ENCODE measurements at regions not wholly inside any gene's neighbourhood (a gene's known extent, or its start where the extent isn't known, plus 50 kb on each side); places are given as distances from the start of the nearest gene placed in this dataset.

DNA sequence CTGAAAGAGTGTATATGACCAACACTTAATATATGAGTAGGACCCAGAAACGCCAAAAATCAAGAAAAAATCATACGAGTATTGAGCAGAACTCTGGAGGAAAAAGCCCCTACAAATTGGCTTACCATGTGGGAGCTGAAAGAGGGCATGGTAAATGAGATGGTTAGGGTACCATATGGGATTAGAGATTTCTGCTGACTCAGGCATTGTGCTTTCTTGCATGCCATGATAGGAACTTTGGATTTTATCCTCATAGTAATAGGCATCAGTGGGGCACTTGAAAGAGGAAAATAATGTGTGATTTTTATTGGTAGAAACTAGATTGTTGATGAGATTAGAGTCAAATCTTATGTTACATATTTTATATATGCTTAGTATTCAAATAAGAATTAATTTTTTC, 271.1 kb downstream of the CBLN2 start:
- Histone ChIP-seq H3K9me3 (replicated peaks; ENCODE audit: insufficient read depth, low read length) (no peaks in the 10 kb centered on the region), H3K36me3 (replicated peaks; ENCODE audit: insufficient read depth, low read length) (no peaks in the 10 kb centered on the region; the same call in 1 of the 2 replicates), H3K4me1 (ENCODE audit: low read length) (no peaks in the 10 kb centered on the region), H3K4me3 (ENCODE audit: low read length) (no peak overlapping the region), H3K4me2 (ENCODE audit: low read depth, low read length) (no peak overlapping the region), H3F3A (ENCODE audit: insufficient read depth, low read length) (no peaks in the 10 kb centered on the region), H3K27me3 (replicated peaks; ENCODE audit: insufficient read depth, low read length) (no peaks in the 10 kb centered on the region), H3K9me2 (replicated peaks; ENCODE audit: insufficient read depth, low read length) (no peaks in the 10 kb centered on the region; the same call in 1 of the 2 replicates), H3K27ac (ENCODE audit: low read length) (no peak overlapping the region), H3K79me2 (ENCODE audit: low read length) (no peaks in the 10 kb centered on the region), H2AFZ (ENCODE audit: low read length) (no peak overlapping the region), H3K9ac (ENCODE audit: low read length) (no peak overlapping the region), H4K20me1 (ENCODE audit: insufficient read depth, low read length) (no peaks in the 10 kb centered on the region)
- TF ChIP-seq EZH2 (optimal IDR thresholded peaks at IDR 0.05; ENCODE audit: low read depth, low read length) (no peak), EZH2phosphoT487 (IDR thresholded peaks at IDR 0.05; ENCODE audit: low read length) (no peak)
- TF ChIP-seq, protein P1, sequence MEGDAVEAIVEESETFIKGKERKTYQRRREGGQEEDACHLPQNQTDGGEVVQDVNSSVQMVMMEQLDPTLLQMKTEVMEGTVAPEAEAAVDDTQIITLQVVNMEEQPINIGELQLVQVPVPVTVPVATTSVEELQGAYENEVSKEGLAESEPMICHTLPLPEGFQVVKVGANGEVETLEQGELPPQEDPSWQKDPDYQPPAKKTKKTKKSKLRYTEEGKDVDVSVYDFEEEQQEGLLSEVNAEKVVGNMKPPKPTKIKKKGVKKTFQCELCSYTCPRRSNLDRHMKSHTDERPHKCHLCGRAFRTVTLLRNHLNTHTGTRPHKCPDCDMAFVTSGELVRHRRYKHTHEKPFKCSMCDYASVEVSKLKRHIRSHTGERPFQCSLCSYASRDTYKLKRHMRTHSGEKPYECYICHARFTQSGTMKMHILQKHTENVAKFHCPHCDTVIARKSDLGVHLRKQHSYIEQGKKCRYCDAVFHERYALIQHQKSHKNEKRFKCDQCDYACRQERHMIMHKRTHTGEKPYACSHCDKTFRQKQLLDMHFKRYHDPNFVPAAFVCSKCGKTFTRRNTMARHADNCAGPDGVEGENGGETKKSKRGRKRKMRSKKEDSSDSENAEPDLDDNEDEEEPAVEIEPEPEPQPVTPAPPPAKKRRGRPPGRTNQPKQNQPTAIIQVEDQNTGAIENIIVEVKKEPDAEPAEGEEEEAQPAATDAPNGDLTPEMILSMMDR (IDR thresholded peaks at IDR 0.05; ENCODE audit: low read length): no peak
- no peak for DNase-seq

GRCh38 chr18:72261590-72261989, 282.6 kb downstream of the CBLN2 start:
- H3K79me2 ChIP-seq (ENCODE audit: low read length): no peaks in the 10 kb centered on the region
- H3K36me3 ChIP-seq (replicated peaks; ENCODE audit: insufficient read depth, low read length): no peaks in the 10 kb centered on the region
- no peaks in the 10 kb centered on the region for H3K9me3 ChIP-seq (replicated peaks; ENCODE audit: insufficient read depth, low read length)
- 0 out of 2 replicates have a peak, but pooled peaks cover 5% of the 10 kb centered on the region for H3K4me1 ChIP-seq (ENCODE audit: low read length)
- H2AFZ ChIP-seq (ENCODE audit: low read length): peak overlapping the region; percentile 26
- 0 out of 2 replicates have a peak overlapping the region, but pooled peaks have one; percentile 17 for H3K4me3 ChIP-seq (ENCODE audit: low read length)
- no peaks in the 10 kb centered on the region for H3K27me3 ChIP-seq (replicated peaks; ENCODE audit: insufficient read depth, low read length)
- no peak overlapping the region for H3K9ac ChIP-seq (ENCODE audit: low read length)
- H3K27ac ChIP-seq (ENCODE audit: low read length): no peak overlapping the region
- H4K20me1 ChIP-seq (ENCODE audit: insufficient read depth, low read length): no peaks in the 10 kb centered on the region
- no peaks in the 10 kb centered on the region for H3F3A ChIP-seq (ENCODE audit: insufficient read depth, low read length)
- DNase-seq: no peak
- H3K4me2 ChIP-seq (ENCODE audit: low read depth, low read length): peak overlapping the region; percentile 36
- TF ChIP-seq, protein P1 (IDR thresholded peaks at IDR 0.05; ENCODE audit: low read length): no peak
- TF ChIP-seq EZH2phosphoT487 (IDR thresholded peaks at IDR 0.05; ENCODE audit: low read length) (no peak), EZH2 (optimal IDR thresholded peaks at IDR 0.05; ENCODE audit: low read depth, low read length) (no peak)
- no peaks in the 10 kb centered on the region for H3K9me2 ChIP-seq (replicated peaks; ENCODE audit: insufficient read depth, low read length)

DNA sequence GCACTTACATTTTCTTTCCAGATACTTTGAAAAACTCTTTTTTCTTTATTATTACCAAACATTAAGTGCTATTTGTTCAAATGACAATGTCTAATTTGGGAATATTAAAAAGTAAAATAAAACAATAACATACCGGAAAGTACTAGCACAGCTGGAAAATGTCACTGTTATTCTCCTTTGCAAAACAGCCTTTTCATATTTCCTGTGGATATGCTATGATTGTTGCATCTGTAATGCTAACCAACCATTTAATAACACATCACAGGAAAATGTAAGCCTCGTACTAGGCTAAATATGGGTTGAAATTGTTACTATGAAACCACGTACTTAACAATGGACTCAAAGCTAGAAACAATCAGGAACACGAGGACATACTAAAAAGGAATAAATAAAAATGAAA, 298.1 kb downstream of the CBLN2 start:
- Histone ChIP-seq H3K9ac (ENCODE audit: low read length) (no peak overlapping the region), H3F3A (ENCODE audit: insufficient read depth, low read length) (no peaks in the 10 kb centered on the region)
- TF ChIP-seq EZH2 (optimal IDR thresholded peaks at IDR 0.05; ENCODE audit: low read depth, low read length) (no peak), EZH2phosphoT487 (IDR thresholded peaks at IDR 0.05; ENCODE audit: low read length) (no peak)
- TF ChIP-seq, protein P1 (IDR thresholded peaks at IDR 0.05; ENCODE audit: low read length): no peak

More for the DNA sequence above, 298.1 kb downstream of the CBLN2 start:
- no peak overlapping the region for H2AFZ ChIP-seq (ENCODE audit: low read length)
- H3K27me3 ChIP-seq (replicated peaks; ENCODE audit: insufficient read depth, low read length): no peaks in the 10 kb centered on the region
- no peak overlapping the region for H3K4me2 ChIP-seq (ENCODE audit: low read depth, low read length)
- H3K4me3 ChIP-seq (ENCODE audit: low read length): no peak overlapping the region
- no peak overlapping the region for H3K27ac ChIP-seq (ENCODE audit: low read length)
- no peaks in the 10 kb centered on the region for H4K20me1 ChIP-seq (ENCODE audit: insufficient read depth, low read length)
- no peaks in the 10 kb centered on the region for H3K36me3 ChIP-seq (replicated peaks; ENCODE audit: insufficient read depth, low read length)
- H3K4me1 ChIP-seq (ENCODE audit: low read length): no peaks in the 10 kb centered on the region
- H3K9me2 ChIP-seq (replicated peaks; ENCODE audit: insufficient read depth, low read length): no peaks in the 10 kb centered on the region
- no peak for DNase-seq
- no peaks in the 10 kb centered on the region for H3K9me3 ChIP-seq (replicated peaks; ENCODE audit: insufficient read depth, low read length)
- no peaks in the 10 kb centered on the region for H3K79me2 ChIP-seq (ENCODE audit: low read length)
